ENCODE measurements at regions not wholly inside any gene's neighbourhood (a gene's known extent, or its start where the extent isn't known, plus 50 kb on each side); places are given as distances from the start of the nearest gene placed in this dataset.

GRCh38 chr6:130708338-130708737, 118.9 kb upstream of the SMLR1 start:
- TF ChIP-seq CTCF (IDR thresholded peaks at IDR 0.05; ENCODE audit: poor library complexity, severe bottlenecking) (no peak), REST (IDR thresholded peaks at IDR 0.05; ENCODE audit: borderline replicate concordance) (no peak), POLR2AphosphoS5 (IDR thresholded peaks at IDR 0.05) (no peak), TAF1 (IDR thresholded peaks at IDR 0.05; ENCODE audit: low read depth) (no peak)

Measured in neural cell (in vitro differentiated cells).